Panc1 (cell line): ENCODE measurements at regions not wholly inside any gene's neighbourhood (a gene's known extent, or its start where the extent isn't known, plus 50 kb on each side); places are given as distances from the start of the nearest gene placed in this dataset.

Source experiments
- ATAC-seq: fragments of 200-7000 bp; cut with Tn5 transposase; 2 replicates; pipeline ENCODE4 v1.9.1; 2020; ENCODE audit warnings: mild to moderate bottlenecking, moderate library complexity
- BruUV-seq: library from RNA; stranded (reverse); fragments of 400-500 nt; replicated peaks from 2 replicates; lab custom pipeline; 2021; lab: Mats Ljungman, UMichigan
- CTCF ChIA-PET: fragments of 300-600 bp; sonication (Branson Sonifier 250); formaldehyde crosslinking; loops from one replicate; lab custom pipeline; 2022; ENCODE audit warnings: antibody characterized with exemption; lab: Charles Lee
- POLR2A ChIA-PET: fragments of 300-600 bp; sonication (Branson Sonifier 250); formaldehyde crosslinking; loops from one replicate; lab custom pipeline; 2022; ENCODE audit warnings: antibody characterized with exemption; lab: Charles Lee
- DNase-seq: peaks from one replicate; pipeline ENCODE4 v3.0.0-alpha.2; 2010; ENCODE audit warnings: low read depth, low spot score
- H3K27ac ChIP-seq: 2 replicates; pipeline ENCODE4 v1.5.1; 2011; ENCODE audit warnings: mild to moderate bottlenecking, low read length, inconsistent platforms
- H3K27me3 ChIP-seq: fragments of 200-500 bp; sonication (Bioruptor generic); 2 replicates; pipeline ENCODE4 v1.6.0; 2014; ENCODE audit warnings: low read length, inconsistent platforms; ENCODE audit not compliant: control insufficient read depth, insufficient read depth
- H3K36me3 ChIP-seq: fragments of 200-500 bp; sonication (Bioruptor generic); 2 replicates; pipeline ENCODE4 v1.5.1; 2014; ENCODE audit warnings: inconsistent platforms, mild to moderate bottlenecking, low read length, moderate library complexity; ENCODE audit not compliant: control insufficient read depth, insufficient read depth
- H3K4me1 ChIP-seq: 2 replicates; pipeline ENCODE4 v1.5.1; 2011; ENCODE audit warnings: inconsistent platforms, mild to moderate bottlenecking, low read length, moderate library complexity; ENCODE audit not compliant: control insufficient read depth, insufficient read depth
- H3K4me3 ChIP-seq, 2 experiments: 2 replicates each; pipeline ENCODE4 v1.5.1; 2011 to 2012; ENCODE audit warnings: low read depth in 2 of 2, low read length in 2 of 2, mild to moderate bottlenecking in 2 of 2, inconsistent platforms in 1 of 2, moderate library complexity in 1 of 2
- H3K9me3 ChIP-seq: fragments of 200-500 bp; sonication (Bioruptor generic); 2 replicates; pipeline ENCODE4 v1.5.1; 2014; ENCODE audit warnings: low read depth, mild to moderate bottlenecking, inconsistent platforms, low read length, moderate library complexity; ENCODE audit not compliant: control insufficient read depth, insufficient read depth
- POLR2AphosphoS5 ChIP-seq: IDR thresholded peaks from 2 replicates; pipeline ENCODE4 v1.6.1; 2012; ENCODE audit warnings: mild to moderate bottlenecking, low read depth, low read length, moderate library complexity
- SIN3A ChIP-seq: IDR thresholded peaks from 2 replicates; pipeline ENCODE4 v1.6.1; 2012; ENCODE audit warnings: low read depth, mild to moderate bottlenecking, low read length, moderate library complexity, borderline replicate concordance; ENCODE audit not compliant: insufficient read depth
- TCF7L2 ChIP-seq: IDR thresholded peaks from 2 replicates; pipeline ENCODE4 v1.6.1; 2011; ENCODE audit warnings: mild to moderate bottlenecking, low read depth, low read length, inconsistent platforms
- in situ Hi-C: cut with HindIII; loops from 2 replicates; pipeline ENCODE4 v1.10.0; 2016; ENCODE audit warnings: low sequenced_read_pairs, low pct_unique_long_range_greater_than_20kb
- intact Hi-C: fragments of 100-400 bp; cut with micrococcal nuclease; formaldehyde crosslinking; loops from one replicate; pipeline ENCODE4 v1.10.0; 2022; ENCODE audit not compliant: unreplicated experiment
- TF ChIP-seq, protein P1 (sequence below): fragments of 450-650 bp; IDR thresholded peaks from 2 replicates; pipeline ENCODE4 v1.5.1; 2017; ENCODE audit warnings: mild to moderate bottlenecking
- TF ChIP-seq, protein P2 (sequence below), 2 experiments: IDR thresholded peaks; 2 replicates each; pipeline ENCODE4 v1.6.1; 2011 to 2012; ENCODE audit warnings: low read depth in 2 of 2, control low read depth in 1 of 2, low read length in 1 of 2, mild to moderate bottlenecking in 1 of 2, moderate library complexity in 1 of 2; ENCODE audit not compliant: insufficient read depth in 1 of 2

DNA sequence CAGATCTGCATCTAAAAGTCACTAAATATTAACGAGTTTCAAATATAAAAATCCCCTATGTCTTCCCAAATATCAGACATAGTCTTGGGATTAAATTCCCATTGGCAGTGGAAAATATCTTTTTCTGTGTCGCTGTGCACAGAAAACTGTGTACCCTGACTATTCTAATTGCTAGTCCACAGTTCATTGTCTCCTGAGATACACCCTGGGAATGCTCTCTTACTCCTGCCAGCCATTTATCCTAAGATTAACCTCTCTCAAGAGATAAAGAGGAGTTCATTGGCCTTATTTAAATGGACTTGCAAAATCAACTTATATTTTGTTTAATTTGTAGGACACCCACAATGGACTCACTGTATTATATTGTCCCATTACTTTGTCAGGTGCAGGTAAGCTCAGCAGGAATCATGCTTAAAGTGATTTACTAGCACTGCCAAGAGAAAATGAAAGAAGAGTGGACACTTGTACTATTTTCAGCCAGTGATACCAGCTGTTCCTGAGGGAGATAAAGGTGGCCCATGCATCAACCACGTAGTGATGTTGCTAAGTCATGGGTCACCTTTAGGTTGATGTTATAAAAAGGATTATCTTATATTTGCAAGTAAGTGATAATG lies 553.8 kb downstream of the PIK3C3 start:
- in situ Hi-C loops, result no loop called here
- ATAC-seq (no peak), DNase-seq (no peak)
- Histone ChIP-seq H3K36me3 (no peaks in the 10 kb centered on the region), H3K27me3 (no peaks in the 10 kb centered on the region), H3K4me3 (no peak overlapping the region), H3K4me1 (no peaks in the 10 kb centered on the region), H3K9me3 (no peaks in the 10 kb centered on the region), H3K27ac (no peak overlapping the region)
- no TSS peak for BruUV-seq
- ChIA-PET CTCF (no interaction called here), POLR2A (no interaction called here)
- intact Hi-C loops, result no loop called here
- TF ChIP-seq, protein P1, sequence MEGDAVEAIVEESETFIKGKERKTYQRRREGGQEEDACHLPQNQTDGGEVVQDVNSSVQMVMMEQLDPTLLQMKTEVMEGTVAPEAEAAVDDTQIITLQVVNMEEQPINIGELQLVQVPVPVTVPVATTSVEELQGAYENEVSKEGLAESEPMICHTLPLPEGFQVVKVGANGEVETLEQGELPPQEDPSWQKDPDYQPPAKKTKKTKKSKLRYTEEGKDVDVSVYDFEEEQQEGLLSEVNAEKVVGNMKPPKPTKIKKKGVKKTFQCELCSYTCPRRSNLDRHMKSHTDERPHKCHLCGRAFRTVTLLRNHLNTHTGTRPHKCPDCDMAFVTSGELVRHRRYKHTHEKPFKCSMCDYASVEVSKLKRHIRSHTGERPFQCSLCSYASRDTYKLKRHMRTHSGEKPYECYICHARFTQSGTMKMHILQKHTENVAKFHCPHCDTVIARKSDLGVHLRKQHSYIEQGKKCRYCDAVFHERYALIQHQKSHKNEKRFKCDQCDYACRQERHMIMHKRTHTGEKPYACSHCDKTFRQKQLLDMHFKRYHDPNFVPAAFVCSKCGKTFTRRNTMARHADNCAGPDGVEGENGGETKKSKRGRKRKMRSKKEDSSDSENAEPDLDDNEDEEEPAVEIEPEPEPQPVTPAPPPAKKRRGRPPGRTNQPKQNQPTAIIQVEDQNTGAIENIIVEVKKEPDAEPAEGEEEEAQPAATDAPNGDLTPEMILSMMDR, result no peak
- TF ChIP-seq POLR2AphosphoS5, result no peak
- TF ChIP-seq TCF7L2, result no peak
- TF ChIP-seq SIN3A, result no peak
- TF ChIP-seq, protein P2, sequence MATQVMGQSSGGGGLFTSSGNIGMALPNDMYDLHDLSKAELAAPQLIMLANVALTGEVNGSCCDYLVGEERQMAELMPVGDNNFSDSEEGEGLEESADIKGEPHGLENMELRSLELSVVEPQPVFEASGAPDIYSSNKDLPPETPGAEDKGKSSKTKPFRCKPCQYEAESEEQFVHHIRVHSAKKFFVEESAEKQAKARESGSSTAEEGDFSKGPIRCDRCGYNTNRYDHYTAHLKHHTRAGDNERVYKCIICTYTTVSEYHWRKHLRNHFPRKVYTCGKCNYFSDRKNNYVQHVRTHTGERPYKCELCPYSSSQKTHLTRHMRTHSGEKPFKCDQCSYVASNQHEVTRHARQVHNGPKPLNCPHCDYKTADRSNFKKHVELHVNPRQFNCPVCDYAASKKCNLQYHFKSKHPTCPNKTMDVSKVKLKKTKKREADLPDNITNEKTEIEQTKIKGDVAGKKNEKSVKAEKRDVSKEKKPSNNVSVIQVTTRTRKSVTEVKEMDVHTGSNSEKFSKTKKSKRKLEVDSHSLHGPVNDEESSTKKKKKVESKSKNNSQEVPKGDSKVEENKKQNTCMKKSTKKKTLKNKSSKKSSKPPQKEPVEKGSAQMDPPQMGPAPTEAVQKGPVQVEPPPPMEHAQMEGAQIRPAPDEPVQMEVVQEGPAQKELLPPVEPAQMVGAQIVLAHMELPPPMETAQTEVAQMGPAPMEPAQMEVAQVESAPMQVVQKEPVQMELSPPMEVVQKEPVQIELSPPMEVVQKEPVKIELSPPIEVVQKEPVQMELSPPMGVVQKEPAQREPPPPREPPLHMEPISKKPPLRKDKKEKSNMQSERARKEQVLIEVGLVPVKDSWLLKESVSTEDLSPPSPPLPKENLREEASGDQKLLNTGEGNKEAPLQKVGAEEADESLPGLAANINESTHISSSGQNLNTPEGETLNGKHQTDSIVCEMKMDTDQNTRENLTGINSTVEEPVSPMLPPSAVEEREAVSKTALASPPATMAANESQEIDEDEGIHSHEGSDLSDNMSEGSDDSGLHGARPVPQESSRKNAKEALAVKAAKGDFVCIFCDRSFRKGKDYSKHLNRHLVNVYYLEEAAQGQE (IDR thresholded peaks at IDR 0.05; ENCODE audit: insufficient read depth in 1 of 2, low read depth in 2 of 2, low read length in 1 of 2), result no peak

DNA sequence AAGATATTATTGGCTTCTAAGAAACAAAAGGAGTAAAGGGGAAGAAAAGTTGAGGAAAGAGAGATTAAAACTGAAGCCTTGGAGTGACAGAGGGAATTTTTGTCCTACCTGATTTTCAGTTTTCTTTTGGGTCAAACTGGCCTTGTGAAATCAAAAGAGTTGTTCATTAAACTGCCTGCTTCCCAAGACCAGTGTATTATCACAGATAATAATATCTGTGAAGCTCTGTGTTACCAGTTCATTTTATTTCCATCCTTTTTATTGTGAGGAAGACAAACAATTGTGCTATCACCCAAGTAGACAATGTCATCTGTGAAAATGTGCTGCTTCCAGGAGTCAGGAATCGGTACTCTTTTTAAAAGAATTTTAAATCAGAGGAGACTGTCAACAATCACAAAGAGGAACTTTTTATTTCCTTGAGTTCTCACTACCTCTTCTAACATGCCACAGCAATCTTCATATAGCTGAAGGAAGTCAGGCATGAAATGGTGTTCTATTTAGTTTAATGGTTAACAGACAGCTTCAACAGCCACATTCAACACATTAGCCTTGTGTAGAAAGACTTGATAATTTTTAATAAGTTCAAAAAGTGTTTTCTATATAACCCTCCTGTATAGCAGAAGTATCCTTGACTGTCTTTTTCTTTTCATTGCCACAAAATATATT lies 554.8 kb downstream of the PIK3C3 start:
- no peak for TF ChIP-seq POLR2AphosphoS5
- no peak for TF ChIP-seq TCF7L2
- POLR2A ChIA-PET, result no interaction called here
- CTCF ChIA-PET, result no interaction called here

DNA sequence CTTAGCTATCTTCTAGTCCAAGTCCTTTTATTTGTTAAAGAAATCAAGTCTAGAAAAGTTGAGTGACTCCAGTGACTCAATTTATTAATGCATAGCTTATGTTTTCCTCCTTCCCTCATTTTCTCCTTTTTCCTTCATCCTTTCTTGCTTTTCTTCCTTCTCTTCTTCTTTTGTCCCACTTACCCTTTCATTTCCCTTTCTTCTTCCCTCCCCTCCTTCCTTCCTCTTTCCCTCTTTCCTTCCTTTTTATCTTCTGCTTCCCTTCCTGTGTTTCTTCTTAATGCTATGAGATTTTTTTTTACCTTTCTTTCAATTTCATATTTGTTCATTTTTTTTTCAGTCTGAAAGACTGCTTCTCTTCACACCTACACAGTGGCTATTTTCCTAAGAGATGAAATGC lies 555.5 kb downstream of the PIK3C3 start:
- no TSS peak for BruUV-seq
- H3K9me3 ChIP-seq, result no peaks in the 10 kb centered on the region
- H3K27me3 ChIP-seq, result no peaks in the 10 kb centered on the region
- CTCF ChIA-PET, result no interaction called here
- H3K27ac ChIP-seq, result no peak overlapping the region
- no peaks in the 10 kb centered on the region for H3K36me3 ChIP-seq
- H3K4me1 ChIP-seq, result no peaks in the 10 kb centered on the region
- TF ChIP-seq, protein P1, result no peak
- no peak for TF ChIP-seq TCF7L2
- TF ChIP-seq POLR2AphosphoS5, result no peak
- no peak for TF ChIP-seq SIN3A
- TF ChIP-seq, protein P2 (IDR thresholded peaks at IDR 0.05; ENCODE audit: insufficient read depth in 1 of 2, low read depth in 2 of 2, low read length in 1 of 2), result no peak
- in situ Hi-C loops, result no loop called here
- POLR2A ChIA-PET, result no interaction called here
- no peak for DNase-seq
- no peak overlapping the region for H3K4me3 ChIP-seq
- intact Hi-C loops, result no loop called here
- no peak for ATAC-seq

More for the DNA sequence above, 554.8 kb downstream of the PIK3C3 start:
- Histone ChIP-seq H3K36me3 (no peaks in the 10 kb centered on the region), H3K9me3 (no peaks in the 10 kb centered on the region), H3K27ac (no peak overlapping the region), H3K27me3 (no peaks in the 10 kb centered on the region), H3K4me1 (no peaks in the 10 kb centered on the region), H3K4me3 (no peak overlapping the region)
- no TSS peak for BruUV-seq
- in situ Hi-C loops (no loop called here), intact Hi-C loops (no loop called here)
- no peak for DNase-seq
- ATAC-seq, result no peak
